CD14-positive monocyte (primary cell): ENCODE measurements at regions not wholly inside any gene's neighbourhood (a gene's known extent, or its start where the extent isn't known, plus 50 kb on each side); places are given as distances from the start of the nearest gene placed in this dataset.

ENCODE experiments used
- DNase-seq, 3 donors: peaks; one replicate each; pipeline ENCODE4 v3.0.0-alpha.2; 2011 to 2022
- H2AFZ ChIP-seq: 2 replicates; pipeline ENCODE4 v1.6.0; 2012; ENCODE audit warnings: mild to moderate bottlenecking, low read depth, low read length, inconsistent platforms; ENCODE audit not compliant: insufficient read depth, poor library complexity, severe bottlenecking
- H3K27ac ChIP-seq, 2 donors: 1 replicate in 1 of 2; 2 replicates in 1 of 2; pipeline ENCODE4 v1.5.1; 2012 to 2013; ENCODE audit warnings: low read length in 2 of 2, control low read depth in 1 of 2, inconsistent platforms in 1 of 2, low read depth in 1 of 2, mild to moderate bottlenecking in 1 of 2
- H3K27me3 ChIP-seq, 2 donors: one replicate each; pipeline versions ENCODE4 v1.6.0 to v1.6.1; 2011 to 2013; ENCODE audit warnings: low read length in 2 of 2; ENCODE audit not compliant: control insufficient read depth in 2 of 2, insufficient read depth in 2 of 2
- H3K36me3 ChIP-seq, 2 donors: replicated peaks in 1 of 2; 1 replicate in 1 of 2; 2 replicates in 1 of 2; pipeline versions ENCODE4 v1.5.1 to v1.6.1; 2012 to 2013; ENCODE audit warnings: low read length in 2 of 2, control low read depth in 1 of 2, inconsistent platforms in 1 of 2, mild to moderate bottlenecking in 1 of 2; ENCODE audit not compliant: insufficient read depth in 2 of 2, control insufficient read depth in 1 of 2
- H3K4me1 ChIP-seq, 2 donors: 1 replicate in 1 of 2; 2 replicates in 1 of 2; pipeline versions ENCODE4 v1.5.1 to v1.6.1; 2012 to 2013; ENCODE audit warnings: low read length in 2 of 2, control low read depth in 1 of 2, inconsistent platforms in 1 of 2, mild to moderate bottlenecking in 1 of 2, moderate library complexity in 1 of 2; ENCODE audit not compliant: insufficient read depth in 2 of 2, control insufficient read depth in 1 of 2
- H3K4me2 ChIP-seq: replicated peaks from 2 replicates; pipeline ENCODE3; 2012; ENCODE audit warnings: low read length, moderate library complexity, mild to moderate bottlenecking; ENCODE audit not compliant: poor library complexity, severe bottlenecking; ENCODE audit errors: extremely low read depth
- H3K4me3 ChIP-seq, 3 experiments: fragments of 200-600 bp in 1 of 3; sonication (generic) in 1 of 3; replicated peaks in 1 of 3; 1 replicate in 2 of 3; 2 replicates in 1 of 3; pipeline ENCODE4 v1.5.1; 2011 to 2013; ENCODE audit warnings: low read length in 3 of 3, mild to moderate bottlenecking in 3 of 3, control low read depth in 2 of 3, low read depth in 2 of 3, inconsistent platforms in 1 of 3, moderate library complexity in 1 of 3
- H3K79me2 ChIP-seq: 2 replicates; pipeline ENCODE4 v1.6.0; 2012; ENCODE audit warnings: mild to moderate bottlenecking, control low read depth, inconsistent platforms, low read length, moderate library complexity; ENCODE audit not compliant: insufficient read depth
- H3K9ac ChIP-seq: 2 replicates; pipeline ENCODE4 v1.6.0; 2017; ENCODE audit warnings: low read length, mild to moderate bottlenecking; ENCODE audit not compliant: insufficient read depth, poor library complexity, severe bottlenecking
- H3K9me3 ChIP-seq, 2 donors: replicated peaks in 1 of 2; 1 replicate in 1 of 2; 2 replicates in 1 of 2; pipeline versions ENCODE4 v1.5.1 to v1.6.1; 2012 to 2013; ENCODE audit warnings: low read length in 2 of 2, control low read depth in 1 of 2; ENCODE audit not compliant: control insufficient read depth in 1 of 2, insufficient read depth in 1 of 2
- H4K20me1 ChIP-seq: 2 replicates; pipeline ENCODE4 v1.6.0; 2012; ENCODE audit warnings: mild to moderate bottlenecking, low read length, control low read depth, moderate library complexity; ENCODE audit not compliant: insufficient read depth
- H3K27ac Mint-ChIP-seq, 7 donors: one replicate each; pipeline ENCODE4 v1.8.0; 2020; ENCODE audit warnings: mild to moderate bottlenecking in 7 of 7, mixed read lengths in 7 of 7, moderate library complexity in 6 of 7, inconsistent platforms in 2 of 7
- H3K27me3 Mint-ChIP-seq, 3 donors: one replicate each; pipeline ENCODE4 v1.8.0; 2021 to 2022; ENCODE audit warnings: low read depth in 3 of 3, mild to moderate bottlenecking in 3 of 3, mixed read lengths in 3 of 3, moderate library complexity in 3 of 3, inconsistent platforms in 1 of 3
- H3K36me3 Mint-ChIP-seq, 2 donors: one replicate each; pipeline ENCODE4 v1.8.0; 2020; ENCODE audit warnings: mixed read lengths in 2 of 2, inconsistent platforms in 1 of 2, mild to moderate bottlenecking in 1 of 2
- H3K4me1 Mint-ChIP-seq: one replicate; pipeline ENCODE4 v1.8.0; 2020; ENCODE audit warnings: mild to moderate bottlenecking, mixed read lengths
- H3K4me3 Mint-ChIP-seq, 2 donors: one replicate each; pipeline ENCODE4 v1.8.0; 2020; ENCODE audit warnings: mild to moderate bottlenecking in 2 of 2, mixed read lengths in 2 of 2, moderate library complexity in 1 of 2
- H3K9me3 Mint-ChIP-seq, 7 donors: one replicate each; pipeline ENCODE4 v1.8.0; 2020 to 2022; ENCODE audit warnings: mixed read lengths in 7 of 7, mild to moderate bottlenecking in 6 of 7, moderate library complexity in 6 of 7, inconsistent platforms in 2 of 7
- CTCF ChIP-seq: fragments of 200-600 bp; IDR thresholded peaks from one replicate; pipeline ENCODE4 v1.8.0; 2022; ENCODE audit warnings: antibody characterized with exemption, mild to moderate bottlenecking
- WGBS: methylation state at CpG from one replicate; pipeline ENCODE4 v1.1.5; 2013; ENCODE audit warnings: missing lambda C conversion rate; ENCODE audit not compliant: insufficient coverage; 5-methylcytosine and 5-hydroxymethylcytosine counted together
- intact Hi-C, 2 donors: fragments of 100-400 bp; cut with micrococcal nuclease; formaldehyde crosslinking; loops; one replicate each; pipeline versions ENCODE4 v1.15.0 to v1.15.1; 2023

- peaks cover 53% of the 10 kb centered on the region for H3K4me1 Mint-ChIP-seq
- no peaks in the 10 kb centered on the region for H3K9me3 ChIP-seq
- H3K27ac ChIP-seq, result no peak overlapping the region
- H3K27ac Mint-ChIP-seq, result peak overlapping the region in 1 of 7 donors; percentile 47
- no peaks in the 10 kb centered on the region for H3K36me3 ChIP-seq
- H3K4me3 ChIP-seq, result no peak overlapping the region
- H4K20me1 ChIP-seq, result no peaks in the 10 kb centered on the region
- no peak for DNase-seq
- H3K9ac ChIP-seq, result no peak overlapping the region
- WGBS, result no CpG with 5 or more reads among the region's 3 CpGs
- no peak for TF ChIP-seq CTCF
- H3K4me1 ChIP-seq, result peaks cover 46 to 59% of the 10 kb centered on the region in 2 donors
- no peak overlapping the region for H3K4me2 ChIP-seq
- H3K27me3 ChIP-seq, result no peaks in the 10 kb centered on the region
- H3K79me2 ChIP-seq, result no peaks in the 10 kb centered on the region
- H3K9me3 Mint-ChIP-seq, result peaks cover 0 to 3% (median 0%) of the 10 kb centered on the region in 7 donors
- H3K4me3 Mint-ChIP-seq, result no peak overlapping the region
- peaks cover 0 to 2% (median 0%) of the 10 kb centered on the region in 3 donors for H3K27me3 Mint-ChIP-seq
- H3K36me3 Mint-ChIP-seq, result peaks cover 0 to 2% of the 10 kb centered on the region in 2 donors
- H2AFZ ChIP-seq, result no peak overlapping the region
- intact Hi-C loops, result loop anchor here (10.0 kb wide), 4 partner anchors 80 to 470 kb away; partner anchors contain the start of gene CITED2 (in 1 of the 2)
These were observed 470.5 kb upstream of the CITED2 start for GRCh38 chr6:139844907-139845306.

GRCh38 chr6:139841794-139842215 is 467.4 kb upstream of the CITED2 start:
- Histone ChIP-seq H3K27ac (peak overlapping the region in 1 of 2 donors; percentile 97), H2AFZ (no peak overlapping the region)
- no peak for TF ChIP-seq CTCF

More at GRCh38 chr6:139841794-139842215, 467.4 kb upstream of the CITED2 start:
- peaks cover 2 to 13% (median 8%) of the 10 kb centered on the region in 7 donors for H3K9me3 Mint-ChIP-seq
- Histone ChIP-seq H3K9ac (peak overlapping the region; percentile 44), H4K20me1 (no peaks in the 10 kb centered on the region), H3K4me3 (peak overlapping the region in 1 of 3 experiments; percentile 33), H3K36me3 (no peaks in the 10 kb centered on the region), H3K9me3 (no peaks in the 10 kb centered on the region), H3K4me2 (peak overlapping the region; percentile 56), H3K27me3 (no peaks in the 10 kb centered on the region), H3K4me1 (peaks cover 48 to 53% of the 10 kb centered on the region in 2 donors), H3K79me2 (no peaks in the 10 kb centered on the region)
- peak overlapping the region; percentile 89 to 98 (median 94) for H3K27ac Mint-ChIP-seq
- no peak overlapping the region for H3K4me3 Mint-ChIP-seq
- H3K4me1 Mint-ChIP-seq, result peaks cover 45% of the 10 kb centered on the region
- WGBS, result no CpG with 5 or more reads among the region's 2 CpGs
- peaks cover 0 to 2% (median 0%) of the 10 kb centered on the region in 3 donors for H3K27me3 Mint-ChIP-seq
- peaks cover 3 to 6% of the 10 kb centered on the region in 2 donors for H3K36me3 Mint-ChIP-seq
- DNase-seq, result peak; percentile 68 to 86 (median 75)
- intact Hi-C loops, result loop anchor here (10.0 kb wide), 4 partner anchors 77 to 467 kb away; partner anchors contain the start of gene CITED2 (in 1 of the 2)
